Osteoblast (primary cell): ENCODE measurements at regions not wholly inside any gene's neighbourhood (a gene's known extent, or its start where the extent isn't known, plus 50 kb on each side); places are given as distances from the start of the nearest gene placed in this dataset.

Source experiments
- DNase-seq: peaks from one replicate; pipeline ENCODE4 v3.0.0; 2011; ENCODE audit warnings: low spot score, mixed read lengths; ENCODE audit not compliant: insufficient read length; ENCODE audit errors: missing footprints
- H2AFZ ChIP-seq: 2 replicates; pipeline ENCODE4 v1.6.0; 2011; ENCODE audit warnings: mild to moderate bottlenecking, low read length
- H3K27ac ChIP-seq: 2 replicates; pipeline ENCODE4 v1.5.1; 2011; ENCODE audit warnings: mild to moderate bottlenecking, low read depth, low read length, moderate library complexity
- H3K27me3 ChIP-seq: 2 replicates; pipeline ENCODE4 v1.6.0; 2012; ENCODE audit warnings: mild to moderate bottlenecking, control low read depth, inconsistent platforms, low read length, moderate library complexity; ENCODE audit not compliant: insufficient read depth
- H3K36me3 ChIP-seq: 2 replicates; pipeline ENCODE4 v1.5.1; 2011; ENCODE audit warnings: mild to moderate bottlenecking, low read length, control low read depth, moderate library complexity; ENCODE audit not compliant: insufficient read depth
- H3K4me1 ChIP-seq: 2 replicates; pipeline ENCODE4 v1.5.1; 2011; ENCODE audit warnings: mild to moderate bottlenecking, low read length, control low read depth, moderate library complexity; ENCODE audit not compliant: insufficient read depth
- H3K4me2 ChIP-seq: 2 replicates; pipeline ENCODE4 v1.6.0; 2011; ENCODE audit warnings: mild to moderate bottlenecking, low read length; ENCODE audit not compliant: insufficient read depth
- H3K4me3 ChIP-seq: fragments of 200-600 bp; sonication (generic); 3 replicates; pipeline ENCODE4 v1.5.1; 2012; ENCODE audit warnings: mild to moderate bottlenecking, low read length, inconsistent platforms; ENCODE audit not compliant: insufficient read depth
- H3K79me2 ChIP-seq: 2 replicates; pipeline ENCODE4 v1.6.0; 2012; ENCODE audit warnings: mild to moderate bottlenecking, low read length, control low read depth, inconsistent platforms; ENCODE audit not compliant: insufficient read depth
- H3K9me3 ChIP-seq: 2 replicates; pipeline ENCODE4 v1.5.1; 2011; ENCODE audit warnings: low read depth, low read length, control low read depth
- H4K20me1 ChIP-seq: 2 replicates; pipeline ENCODE4 v1.6.0; 2012; ENCODE audit warnings: mild to moderate bottlenecking, low read length, control low read depth; ENCODE audit not compliant: insufficient read depth
- TF ChIP-seq, protein P1 (sequence below): IDR thresholded peaks from 2 replicates; pipeline ENCODE4 v1.5.1; 2011; ENCODE audit warnings: mild to moderate bottlenecking, low read depth, low read length, moderate library complexity; ENCODE audit errors: extremely low read depth

DNA sequence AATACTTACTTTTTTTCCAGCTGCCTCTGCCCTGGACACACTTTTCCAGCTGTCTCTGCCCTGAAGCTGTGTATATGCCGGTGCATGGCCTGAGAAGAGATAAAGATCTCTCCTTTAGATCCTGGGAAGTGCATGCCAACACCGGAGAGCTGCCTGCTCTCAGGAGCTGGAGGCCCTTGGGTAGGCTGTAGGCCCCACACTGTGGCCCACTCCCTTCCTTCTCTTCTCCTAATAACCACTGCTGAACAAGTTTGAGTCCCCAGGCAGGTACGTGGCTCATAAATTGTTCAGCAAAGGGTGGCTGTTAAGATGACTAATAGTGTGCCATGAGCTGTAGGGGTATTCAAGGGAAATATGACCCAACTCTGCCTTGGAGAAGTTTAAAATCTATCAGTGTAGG, 102.5 kb downstream of the CD24 start:
- Histone ChIP-seq H3K4me1 (peaks cover 17% of the 10 kb centered on the region), H3K36me3 (no peaks in the 10 kb centered on the region), H3K27me3 (no peaks in the 10 kb centered on the region), H2AFZ (no peak overlapping the region), H3K27ac (no peak overlapping the region), H4K20me1 (no peaks in the 10 kb centered on the region), H3K79me2 (no peaks in the 10 kb centered on the region), H3K9me3 (no peaks in the 10 kb centered on the region), H3K4me3 (no peak overlapping the region), H3K4me2 (no peak overlapping the region)
- TF ChIP-seq, protein P1, sequence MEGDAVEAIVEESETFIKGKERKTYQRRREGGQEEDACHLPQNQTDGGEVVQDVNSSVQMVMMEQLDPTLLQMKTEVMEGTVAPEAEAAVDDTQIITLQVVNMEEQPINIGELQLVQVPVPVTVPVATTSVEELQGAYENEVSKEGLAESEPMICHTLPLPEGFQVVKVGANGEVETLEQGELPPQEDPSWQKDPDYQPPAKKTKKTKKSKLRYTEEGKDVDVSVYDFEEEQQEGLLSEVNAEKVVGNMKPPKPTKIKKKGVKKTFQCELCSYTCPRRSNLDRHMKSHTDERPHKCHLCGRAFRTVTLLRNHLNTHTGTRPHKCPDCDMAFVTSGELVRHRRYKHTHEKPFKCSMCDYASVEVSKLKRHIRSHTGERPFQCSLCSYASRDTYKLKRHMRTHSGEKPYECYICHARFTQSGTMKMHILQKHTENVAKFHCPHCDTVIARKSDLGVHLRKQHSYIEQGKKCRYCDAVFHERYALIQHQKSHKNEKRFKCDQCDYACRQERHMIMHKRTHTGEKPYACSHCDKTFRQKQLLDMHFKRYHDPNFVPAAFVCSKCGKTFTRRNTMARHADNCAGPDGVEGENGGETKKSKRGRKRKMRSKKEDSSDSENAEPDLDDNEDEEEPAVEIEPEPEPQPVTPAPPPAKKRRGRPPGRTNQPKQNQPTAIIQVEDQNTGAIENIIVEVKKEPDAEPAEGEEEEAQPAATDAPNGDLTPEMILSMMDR = no peak
- no peak for DNase-seq

- Histone ChIP-seq H3K27me3 (no peaks in the 10 kb centered on the region), H3K27ac (no peak overlapping the region), H3K36me3 (no peaks in the 10 kb centered on the region), H3K4me2 (no peak overlapping the region), H3K79me2 (no peaks in the 10 kb centered on the region), H4K20me1 (no peaks in the 10 kb centered on the region), H2AFZ (no peak overlapping the region), H3K9me3 (no peaks in the 10 kb centered on the region), H3K4me3 (no peak overlapping the region), H3K4me1 (peaks cover 17% of the 10 kb centered on the region)
- TF ChIP-seq, protein P1 = no peak
- peak; percentile 75 for DNase-seq
Measured at GRCh38 chr6:106870824-106871717, 103.5 kb downstream of the CD24 start.

- TF ChIP-seq, protein P1 = no peak
- peak; percentile 81 for DNase-seq
- Histone ChIP-seq H3K4me2 (no peak overlapping the region), H2AFZ (no peak overlapping the region), H3K4me1 (peaks cover 17% of the 10 kb centered on the region), H4K20me1 (no peaks in the 10 kb centered on the region), H3K27me3 (no peaks in the 10 kb centered on the region), H3K4me3 (no peak overlapping the region), H3K79me2 (no peaks in the 10 kb centered on the region), H3K9me3 (no peaks in the 10 kb centered on the region), H3K36me3 (no peaks in the 10 kb centered on the region), H3K27ac (peak overlapping the region; percentile 17)
Measured at GRCh38 chr6:106870069-106870468, 104.5 kb downstream of the CD24 start.

DNA sequence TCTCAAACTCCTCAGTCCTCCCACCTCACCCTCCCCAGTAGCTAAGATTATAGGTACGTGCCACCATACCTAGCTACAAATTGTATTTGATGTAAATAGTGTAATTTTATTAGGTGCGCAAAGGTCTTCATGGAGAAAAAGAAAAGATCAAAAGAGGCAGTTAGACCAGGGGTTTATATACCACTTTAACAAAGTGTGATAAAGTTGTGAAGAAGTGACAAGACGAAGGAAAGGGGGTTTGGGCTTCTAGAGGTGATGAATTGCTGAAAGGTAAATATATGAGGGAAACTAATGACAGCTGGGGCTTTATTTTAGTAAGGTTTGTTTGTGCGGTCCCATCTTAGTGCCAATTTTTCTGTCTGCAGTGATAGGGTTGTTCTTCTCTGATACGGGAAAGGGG, 105.3 kb downstream of the CD24 start:
- Histone ChIP-seq H3K27me3 (no peaks in the 10 kb centered on the region), H3K79me2 (no peaks in the 10 kb centered on the region), H3K4me1 (peaks cover 17% of the 10 kb centered on the region), H3K9me3 (no peaks in the 10 kb centered on the region), H3K4me3 (no peak overlapping the region), H3K36me3 (no peaks in the 10 kb centered on the region), H3K27ac (no peak overlapping the region), H4K20me1 (no peaks in the 10 kb centered on the region), H3K4me2 (no peak overlapping the region), H2AFZ (no peak overlapping the region)
- DNase-seq = no peak
- TF ChIP-seq, protein P1 = no peak
